ENCODE measurements at regions not wholly inside any gene's neighbourhood (a gene's known extent, or its start where the extent isn't known, plus 50 kb on each side); places are given as distances from the start of the nearest gene placed in this dataset.

DNA sequence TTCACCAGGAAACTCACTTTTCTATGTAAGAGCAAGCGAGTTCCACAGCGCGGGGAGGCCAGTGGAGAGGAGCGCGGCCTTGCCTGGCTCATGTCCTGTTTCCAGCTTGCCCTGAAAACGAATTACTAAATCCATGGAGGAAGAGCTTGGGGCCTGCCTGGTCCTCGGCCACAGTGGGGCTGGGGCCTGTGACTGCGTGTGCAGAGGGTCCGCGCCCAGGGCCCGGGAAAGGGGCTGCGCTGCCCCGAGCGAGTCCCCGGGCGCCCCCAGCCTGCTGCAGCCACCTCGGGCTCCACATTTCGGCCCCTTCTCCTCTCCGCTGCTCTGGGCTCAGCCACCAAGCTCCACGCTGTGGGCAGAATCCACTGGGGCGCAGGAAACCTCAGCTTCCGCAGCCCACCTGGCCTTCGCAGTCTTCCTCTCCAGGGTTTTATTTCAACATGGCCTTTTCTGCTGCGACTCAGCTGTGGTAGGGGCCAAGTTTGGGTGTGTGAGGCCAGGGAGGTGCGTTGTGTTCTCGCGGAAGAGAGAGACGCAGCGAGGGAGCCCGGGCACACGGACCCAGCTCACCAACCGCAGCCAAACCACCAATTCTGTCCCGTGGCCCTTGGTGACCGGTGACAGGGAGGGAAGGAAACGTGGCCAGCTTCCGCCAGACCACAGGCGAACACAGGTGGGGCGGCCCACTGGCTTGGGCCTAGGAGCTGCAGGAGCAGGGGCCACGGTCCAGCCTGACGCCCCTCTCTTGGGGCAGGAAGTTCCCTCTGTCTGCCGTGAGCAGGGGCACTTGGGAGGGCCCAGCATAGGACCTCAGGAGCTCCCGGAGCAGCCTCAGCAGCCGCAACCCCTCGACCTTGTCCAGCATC is 211.4 kb downstream of the ERMARD start:
- H3K27ac ChIP-seq (ENCODE audit: low read depth, low read length): no peak overlapping the region
- no peaks in the 10 kb centered on the region for H4K20me1 ChIP-seq (ENCODE audit: control insufficient read depth, insufficient read depth, low read depth, low read length)
- peaks cover 13% of the 10 kb centered on the region for H3K4me1 ChIP-seq (ENCODE audit: control insufficient read depth, low read length)
- H3K79me2 ChIP-seq (ENCODE audit: control insufficient read depth, low read length): no peaks in the 10 kb centered on the region
- no peaks in the 10 kb centered on the region for H3K9me2 ChIP-seq (replicated peaks; ENCODE audit: control insufficient read depth, low read length)
- no peak overlapping the region for H3K4me2 ChIP-seq (ENCODE audit: low read length)
- no peaks in the 10 kb centered on the region for H3K9me3 ChIP-seq (ENCODE audit: control insufficient read depth, insufficient read depth, low read length)
- no peaks in the 10 kb centered on the region for H3K27me3 ChIP-seq (ENCODE audit: control insufficient read depth, low read length)
- H3K36me3 ChIP-seq (ENCODE audit: control insufficient read depth, low read length): no peaks in the 10 kb centered on the region
- H3F3A ChIP-seq (ENCODE audit: control insufficient read depth, insufficient read depth): no peaks in the 10 kb centered on the region
- TF ChIP-seq EZH2phosphoT487 (IDR thresholded peaks at IDR 0.05; ENCODE audit: borderline replicate concordance, low read length) (no peak), CTCF (IDR thresholded peaks at IDR 0.05; ENCODE audit: low read depth, low read length, poor library complexity, severe bottlenecking) (no peak)
- H3K4me3 ChIP-seq (ENCODE audit: low read length): no peak overlapping the region

GRCh38 chr6:169961772-169962561 is 210.5 kb downstream of the ERMARD start:
- Histone ChIP-seq H3K27ac (ENCODE audit: low read depth, low read length) (no peak overlapping the region), H4K20me1 (ENCODE audit: control insufficient read depth, insufficient read depth, low read depth, low read length) (no peaks in the 10 kb centered on the region), H3K4me2 (ENCODE audit: low read length) (no peak overlapping the region), H3K79me2 (ENCODE audit: control insufficient read depth, low read length) (no peaks in the 10 kb centered on the region), H3K4me3 (ENCODE audit: low read length) (no peak overlapping the region), H3K9me3 (ENCODE audit: control insufficient read depth, insufficient read depth, low read length) (no peaks in the 10 kb centered on the region), H3F3A (ENCODE audit: control insufficient read depth, insufficient read depth) (no peaks in the 10 kb centered on the region), H3K36me3 (ENCODE audit: control insufficient read depth, low read length) (no peaks in the 10 kb centered on the region), H3K27me3 (ENCODE audit: control insufficient read depth, low read length) (no peaks in the 10 kb centered on the region), H3K4me1 (ENCODE audit: control insufficient read depth, low read length) (peaks cover 13% of the 10 kb centered on the region), H3K9me2 (replicated peaks; ENCODE audit: control insufficient read depth, low read length) (no peaks in the 10 kb centered on the region)
- TF ChIP-seq CTCF (IDR thresholded peaks at IDR 0.05; ENCODE audit: low read depth, low read length, poor library complexity, severe bottlenecking): no peak
- no peak for TF ChIP-seq EZH2phosphoT487 (IDR thresholded peaks at IDR 0.05; ENCODE audit: borderline replicate concordance, low read length)

- TF ChIP-seq EZH2phosphoT487 (IDR thresholded peaks at IDR 0.05; ENCODE audit: borderline replicate concordance, low read length) (no peak), CTCF (IDR thresholded peaks at IDR 0.05; ENCODE audit: low read depth, low read length, poor library complexity, severe bottlenecking) (no peak)
- no peaks in the 10 kb centered on the region for H4K20me1 ChIP-seq (ENCODE audit: control insufficient read depth, insufficient read depth, low read depth, low read length)
- H3K27me3 ChIP-seq (ENCODE audit: control insufficient read depth, low read length): no peaks in the 10 kb centered on the region
- H3K79me2 ChIP-seq (ENCODE audit: control insufficient read depth, low read length): no peaks in the 10 kb centered on the region
- no peaks in the 10 kb centered on the region for H3K36me3 ChIP-seq (ENCODE audit: control insufficient read depth, low read length)
- H3F3A ChIP-seq (ENCODE audit: control insufficient read depth, insufficient read depth): no peaks in the 10 kb centered on the region
- H3K9me3 ChIP-seq (ENCODE audit: control insufficient read depth, insufficient read depth, low read length): no peaks in the 10 kb centered on the region
- peaks cover 13% of the 10 kb centered on the region for H3K4me1 ChIP-seq (ENCODE audit: control insufficient read depth, low read length)
- no peak overlapping the region for H3K27ac ChIP-seq (ENCODE audit: low read depth, low read length)
- H3K4me3 ChIP-seq (ENCODE audit: low read length): no peak overlapping the region
- no peak overlapping the region for H3K4me2 ChIP-seq (ENCODE audit: low read length)
- no peaks in the 10 kb centered on the region for H3K9me2 ChIP-seq (replicated peaks; ENCODE audit: control insufficient read depth, low read length)
These were observed 209.6 kb downstream of the ERMARD start for GRCh38 chr6:169960886-169961611.
